Forelimb muscle (tissue), 1 donor: ENCODE measurements at regions not wholly inside any gene's neighbourhood (a gene's known extent, or its start where the extent isn't known, plus 50 kb on each side); places are given as distances from the start of the nearest gene placed in this dataset.
A peak's percentile ranks its signal among the peaks of the same experiment; 100 is the strongest.
"Not testable (repeated sequence)": the region's sequence is repeated elsewhere in the genome, so short reads cannot be mapped to it uniquely, and the experiment has no call there.

Source experiments
- DNase-seq: peaks from one replicate; pipeline ENCODE4 v3.0.0-alpha.2; 2013; ENCODE audit warnings: low read depth

GRCh38 chrX:19172741-19173140 lies 50.5 kb upstream of the ADGRG2 start:
- no peak for DNase-seq

- no peak for DNase-seq
Observed at GRCh38 chrX:19174401-19175025, 52.2 kb upstream of the ADGRG2 start.

GRCh38 chrX:19176901-19177630 lies 54.8 kb upstream of the ADGRG2 start:
- no peak for DNase-seq

GRCh38 chrX:19177721-19178120 lies 55.5 kb upstream of the ADGRG2 start:
- DNase-seq: no peak

GRCh38 chrX:19178402-19178801 lies 56.1 kb upstream of the ADGRG2 start:
- no peak for DNase-seq

- no peak for DNase-seq
Observed at GRCh38 chrX:19179389-19179788, 57.1 kb upstream of the ADGRG2 start.

GRCh38 chrX:19181345-19181744 lies 59.1 kb upstream of the ADGRG2 start:
- no peak for DNase-seq

GRCh38 chrX:19182785-19183184 lies 60.5 kb upstream of the ADGRG2 start:
- no peak for DNase-seq

GRCh38 chrX:19183761-19184477 lies 61.7 kb upstream of the ADGRG2 start:
- DNase-seq: no peak

GRCh38 chrX:19188566-19188965 lies 66.3 kb upstream of the ADGRG2 start:
- DNase-seq: no peak

- DNase-seq: no peak
Observed at GRCh38 chrX:19190902-19191301, 68.6 kb upstream of the ADGRG2 start.

- no peak for DNase-seq
Observed at GRCh38 chrX:19193565-19193964, 71.3 kb upstream of the ADGRG2 start.

- DNase-seq: no peak
Observed at GRCh38 chrX:19194285-19195242, 72.3 kb upstream of the ADGRG2 start.

GRCh38 chrX:19195243-19195610 lies 73.0 kb upstream of the ADGRG2 start:
- no peak for DNase-seq

GRCh38 chrX:19198473-19198872 lies 76.2 kb upstream of the ADGRG2 start:
- DNase-seq: no peak

GRCh38 chrX:19202171-19202570 lies 79.9 kb upstream of the ADGRG2 start:
- no peak for DNase-seq

GRCh38 chrX:19204636-19205035 lies 82.4 kb upstream of the ADGRG2 start:
- peak; percentile 35 for DNase-seq

- no peak for DNase-seq
Observed at GRCh38 chrX:19212037-19212436, 89.8 kb upstream of the ADGRG2 start.

- no peak for DNase-seq
Observed at GRCh38 chrX:19213610-19214152, 91.4 kb upstream of the ADGRG2 start.

- no peak for DNase-seq
Observed at GRCh38 chrX:19214311-19214710, 92.0 kb upstream of the ADGRG2 start.

- DNase-seq: no peak
Observed at GRCh38 chrX:19225909-19226308, 103.6 kb upstream of the ADGRG2 start.

- not testable (repeated sequence) for DNase-seq
Observed at GRCh38 chrX:19229896-19230295, 107.6 kb upstream of the ADGRG2 start.
